Activated naive CD8-positive, alpha-beta T cell treated with anti-CD3 and anti-CD28 coated beads, Interleukin-2, amount 50 U/mL, for 24 hours (primary cell): ENCODE measurements at regions not wholly inside any gene's neighbourhood (a gene's known extent, or its start where the extent isn't known, plus 50 kb on each side); places are given as distances from the start of the nearest gene placed in this dataset.
"Not testable (repeated sequence)": the region's sequence is repeated elsewhere in the genome, so short reads cannot be mapped to it uniquely, and the experiment has no call there.

Experiments
- ATAC-seq: fragments of 150-1000 bp; cut with Tn5 transposase; one replicate; pipeline ENCODE4 v1.10.0; 2021
- DNase-seq: peaks from one replicate; pipeline ENCODE4 v3.0.0; 2021
- H3K27ac Mint-ChIP-seq: one replicate; pipeline ENCODE4 v1.8.0; 2021; ENCODE audit warnings: mild to moderate bottlenecking, mixed read lengths
- H3K27me3 Mint-ChIP-seq: one replicate; pipeline ENCODE4 v1.8.0; 2021; ENCODE audit warnings: mixed read lengths
- H3K36me3 Mint-ChIP-seq: one replicate; pipeline ENCODE4 v1.8.0; 2021; ENCODE audit warnings: low read depth, mixed read lengths
- H3K4me1 Mint-ChIP-seq: one replicate; pipeline ENCODE4 v1.8.0; 2021; ENCODE audit warnings: mixed read lengths
- H3K4me3 Mint-ChIP-seq: one replicate; pipeline ENCODE4 v1.8.0; 2021; ENCODE audit warnings: mild to moderate bottlenecking, moderate library complexity, mixed read lengths
- H3K9me3 Mint-ChIP-seq: one replicate; pipeline ENCODE4 v1.8.0; 2021; ENCODE audit warnings: mixed read lengths

DNA sequence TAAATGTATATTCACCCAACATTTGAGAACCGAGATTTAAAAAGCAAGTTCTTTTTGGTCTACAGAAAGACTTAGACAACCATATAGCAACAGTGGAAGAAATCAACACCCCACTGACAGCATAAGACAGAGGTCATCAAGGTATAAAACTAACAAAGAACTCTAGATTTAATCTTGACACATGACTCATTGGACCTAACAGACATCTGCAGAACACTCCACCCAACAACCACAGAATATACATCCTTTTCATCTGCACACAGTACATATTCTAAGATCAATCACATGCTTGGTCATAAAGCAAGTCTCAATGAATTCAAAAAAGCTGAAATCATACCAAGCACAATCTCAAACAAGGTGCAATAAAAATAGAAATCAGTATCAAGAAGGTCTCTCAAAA is 65.8 kb downstream of the SPIN4 start:
- H3K36me3 Mint-ChIP-seq, result no peaks in the 10 kb centered on the region
- H3K27ac Mint-ChIP-seq, result no peak overlapping the region
- H3K9me3 Mint-ChIP-seq, result peaks cover 5% of the 10 kb centered on the region
- no peaks in the 10 kb centered on the region for H3K27me3 Mint-ChIP-seq
- H3K4me3 Mint-ChIP-seq, result no peak overlapping the region
- ATAC-seq (no peak), DNase-seq (no peak)
- no peaks in the 10 kb centered on the region for H3K4me1 Mint-ChIP-seq

DNA sequence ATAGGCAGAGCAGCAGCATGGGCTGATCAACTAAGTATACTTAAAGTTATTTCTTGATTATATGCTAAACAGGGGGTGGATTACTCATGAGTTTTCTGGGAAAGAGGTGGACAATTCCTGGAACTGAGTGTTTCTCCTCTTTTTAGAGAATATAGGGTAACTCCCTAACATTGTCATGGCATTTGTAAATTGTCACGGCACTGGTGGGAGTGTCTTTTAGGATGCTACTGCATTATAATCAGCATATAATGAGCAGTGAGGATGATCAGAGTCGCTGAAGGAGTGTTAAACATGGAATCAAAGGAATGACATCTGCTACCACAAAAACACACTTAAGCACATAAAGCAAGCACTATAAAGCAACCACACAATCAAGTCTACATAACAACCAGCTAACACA is 66.5 kb downstream of the SPIN4 start:
- Mint-ChIP-seq H3K36me3 (no peaks in the 10 kb centered on the region), H3K4me1 (no peaks in the 10 kb centered on the region), H3K4me3 (no peak overlapping the region), H3K27me3 (no peaks in the 10 kb centered on the region), H3K9me3 (peaks cover 4% of the 10 kb centered on the region), H3K27ac (no peak overlapping the region)
- DNase-seq (no peak), ATAC-seq (no peak)

DNA sequence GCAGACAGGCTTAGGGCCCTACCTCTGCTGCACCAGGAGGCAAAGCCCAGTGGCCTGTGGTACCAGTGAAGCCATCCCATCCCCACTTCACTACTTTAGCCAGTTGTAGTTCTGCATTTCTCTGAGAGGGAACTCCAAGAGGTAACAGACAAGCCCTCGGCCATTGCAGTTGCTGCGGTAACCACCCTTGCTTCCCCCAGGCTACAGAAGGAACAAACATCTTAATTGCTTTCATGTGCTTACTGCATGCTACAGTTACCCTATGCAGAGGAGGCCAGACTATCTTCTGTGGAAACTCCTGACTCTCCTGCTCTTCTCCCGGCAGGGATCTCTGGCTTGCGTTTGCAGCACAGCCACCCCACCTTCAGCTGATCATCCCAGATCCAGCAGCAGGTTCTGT is 67.8 kb downstream of the SPIN4 start:
- no peaks in the 10 kb centered on the region for H3K4me1 Mint-ChIP-seq
- H3K27ac Mint-ChIP-seq, result no peak overlapping the region
- no peak for DNase-seq
- no peaks in the 10 kb centered on the region for H3K27me3 Mint-ChIP-seq
- no peaks in the 10 kb centered on the region for H3K36me3 Mint-ChIP-seq
- ATAC-seq, result no peak
- H3K4me3 Mint-ChIP-seq, result no peak overlapping the region
- peaks cover 4% of the 10 kb centered on the region for H3K9me3 Mint-ChIP-seq

DNA sequence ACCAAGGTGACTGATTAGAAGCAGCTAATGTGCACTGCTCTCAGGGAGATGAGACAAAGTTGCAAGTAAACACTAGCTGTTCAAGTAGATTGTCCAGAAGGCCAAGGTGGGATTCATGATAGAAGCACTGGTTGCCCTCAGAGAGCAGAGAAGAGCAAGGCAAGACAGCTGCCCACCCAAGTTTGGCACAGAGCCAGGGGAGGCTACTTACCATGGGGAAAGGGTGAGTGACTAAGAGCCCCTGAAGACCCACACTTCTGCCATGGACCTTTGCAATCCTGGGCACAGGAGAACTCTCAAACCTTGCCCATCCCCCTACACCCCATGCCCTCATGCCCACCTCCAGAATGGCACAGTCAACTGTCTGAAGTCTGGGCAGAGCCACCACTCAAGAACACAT is 68.3 kb downstream of the SPIN4 start:
- peaks cover 4% of the 10 kb centered on the region for H3K9me3 Mint-ChIP-seq
- no peaks in the 10 kb centered on the region for H3K4me1 Mint-ChIP-seq
- no peaks in the 10 kb centered on the region for H3K36me3 Mint-ChIP-seq
- H3K27me3 Mint-ChIP-seq, result no peaks in the 10 kb centered on the region
- H3K27ac Mint-ChIP-seq, result no peak overlapping the region
- no peak overlapping the region for H3K4me3 Mint-ChIP-seq
- DNase-seq (no peak), ATAC-seq (no peak)

DNA sequence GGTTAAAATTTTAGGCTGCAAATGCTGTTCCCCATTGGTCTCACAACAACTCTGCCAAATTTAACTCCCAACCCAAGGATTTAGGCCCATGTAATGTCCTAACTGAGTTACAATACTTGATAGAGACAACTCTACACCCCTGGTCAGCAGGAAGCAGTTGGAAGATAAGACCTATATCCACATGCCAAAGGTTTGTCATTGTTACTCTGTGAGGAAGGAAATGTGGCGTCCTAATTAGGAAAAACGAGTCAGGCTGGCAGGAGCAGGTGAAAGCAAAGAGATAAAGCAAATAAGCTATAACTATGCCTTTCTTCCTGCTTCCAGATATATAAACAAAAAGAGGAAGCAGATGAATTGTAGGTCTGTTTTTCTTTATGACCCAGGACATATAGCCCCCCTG is 69.1 kb downstream of the SPIN4 start:
- Mint-ChIP-seq H3K4me1 (no peaks in the 10 kb centered on the region), H3K27ac (no peak overlapping the region), H3K4me3 (no peak overlapping the region), H3K36me3 (no peaks in the 10 kb centered on the region), H3K9me3 (peaks cover 4% of the 10 kb centered on the region), H3K27me3 (no peaks in the 10 kb centered on the region)
- no peak for DNase-seq
- no peak for ATAC-seq

DNA sequence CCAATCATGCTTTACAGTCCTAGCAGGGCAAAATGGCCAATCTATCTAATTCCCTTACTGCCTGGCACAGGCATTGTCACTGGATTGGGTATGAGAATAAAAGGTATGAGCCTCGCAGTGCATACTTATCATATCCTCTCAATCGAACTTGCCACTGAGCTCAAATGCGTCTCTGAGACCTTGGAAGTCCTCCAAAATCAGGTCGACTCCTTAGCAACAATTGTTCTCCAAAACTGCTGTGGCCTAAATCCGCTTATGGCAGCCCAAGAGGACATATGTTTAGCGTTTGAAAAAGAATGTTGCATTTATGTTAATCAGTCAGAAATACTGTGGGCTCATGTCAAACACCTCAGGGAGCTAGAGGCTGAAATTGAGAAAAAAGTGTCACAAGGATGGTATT is 69.7 kb downstream of the SPIN4 start:
- Mint-ChIP-seq H3K27me3 (no peaks in the 10 kb centered on the region), H3K4me3 (no peak overlapping the region), H3K9me3 (peaks cover 4% of the 10 kb centered on the region), H3K27ac (no peak overlapping the region), H3K4me1 (no peaks in the 10 kb centered on the region), H3K36me3 (no peaks in the 10 kb centered on the region)
- no peak for ATAC-seq
- DNase-seq, result no peak

DNA sequence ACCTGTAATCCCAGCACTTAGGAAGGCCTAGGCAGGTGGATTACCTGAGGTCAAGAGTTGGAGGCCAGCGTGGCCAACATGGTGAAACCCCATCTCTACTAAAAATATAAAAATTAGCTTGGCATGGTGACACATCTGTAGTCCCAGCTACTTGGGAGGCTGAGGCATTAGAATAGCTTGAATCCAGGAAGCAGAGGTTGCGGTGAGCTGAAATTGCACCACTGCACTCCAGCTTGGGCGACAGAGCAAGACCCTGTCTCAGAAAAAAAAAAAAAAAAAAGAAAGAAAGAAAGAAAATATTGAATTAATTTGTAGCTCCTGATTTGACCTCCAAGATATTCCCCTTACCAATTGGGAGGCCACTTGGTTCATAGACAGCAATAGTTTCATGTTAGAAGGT is 73.7 kb downstream of the SPIN4 start:
- not testable (repeated sequence) for H3K27me3 Mint-ChIP-seq, H3K4me1 Mint-ChIP-seq, ATAC-seq, H3K9me3 Mint-ChIP-seq, H3K4me3 Mint-ChIP-seq, H3K27ac Mint-ChIP-seq, DNase-seq, H3K36me3 Mint-ChIP-seq

DNA sequence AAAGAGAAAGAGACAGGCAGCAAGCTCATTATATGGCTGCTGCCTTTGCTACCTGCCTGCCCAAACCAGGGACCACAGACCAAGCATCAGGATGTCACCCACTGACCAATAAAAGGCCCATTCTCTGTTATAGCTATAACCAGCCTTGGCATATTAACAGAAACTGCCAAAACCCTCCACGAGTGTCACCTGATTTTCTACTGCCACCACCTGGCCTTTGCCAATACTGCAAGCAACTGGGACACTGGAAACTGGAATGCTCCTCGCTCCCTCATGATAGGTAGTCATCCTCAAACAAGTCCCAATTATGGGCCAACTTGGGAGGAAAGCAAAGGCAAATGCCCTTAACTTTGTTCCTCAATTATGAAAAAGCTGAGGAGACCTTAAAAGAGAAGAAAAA is 76.0 kb downstream of the SPIN4 start:
- H3K4me3 Mint-ChIP-seq, result no peak overlapping the region
- H3K4me1 Mint-ChIP-seq, result no peaks in the 10 kb centered on the region
- DNase-seq (peak; percentile 6), ATAC-seq (no peak)
- no peaks in the 10 kb centered on the region for H3K36me3 Mint-ChIP-seq
- H3K9me3 Mint-ChIP-seq, result no peaks in the 10 kb centered on the region
- no peaks in the 10 kb centered on the region for H3K27me3 Mint-ChIP-seq
- no peak overlapping the region for H3K27ac Mint-ChIP-seq

DNA sequence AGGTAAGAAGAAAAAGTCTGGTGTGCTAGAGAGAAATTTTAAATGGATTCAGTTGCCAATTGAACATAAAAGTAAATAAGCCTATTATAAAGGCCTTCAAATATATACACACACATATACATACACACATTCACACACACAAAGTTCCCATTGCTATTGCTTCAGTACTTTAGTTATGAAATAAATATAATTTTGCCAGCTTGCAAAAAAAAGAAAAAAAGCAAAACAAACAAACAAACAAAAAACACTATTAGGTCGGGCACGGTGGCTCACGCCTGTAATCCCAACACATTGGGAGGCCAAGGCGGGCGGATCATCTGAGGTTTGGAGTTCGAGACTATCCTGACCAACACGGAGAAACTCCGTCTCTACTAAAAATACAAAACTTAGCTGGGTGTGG is 80.3 kb downstream of the SPIN4 start:
- ATAC-seq, result no peak

DNA sequence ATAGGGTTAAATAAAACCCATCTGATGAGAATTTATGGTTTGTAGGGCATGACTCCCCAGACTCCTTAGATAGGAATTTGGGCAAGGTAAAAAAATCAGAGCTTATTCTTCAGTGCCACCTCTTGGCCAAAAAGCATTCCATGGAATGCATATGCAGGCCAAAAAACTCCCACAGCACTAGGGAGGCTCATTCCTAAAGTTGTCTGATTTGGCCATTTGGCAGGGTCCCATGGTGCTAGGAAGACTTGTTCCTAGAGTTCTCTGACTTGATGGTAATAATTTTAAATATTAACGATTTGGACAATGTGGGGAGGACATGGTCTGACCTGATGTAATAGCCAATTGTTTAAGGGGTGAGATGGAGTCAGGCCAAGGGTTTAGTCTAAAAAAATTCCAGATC is 93.0 kb downstream of the SPIN4 start:
- ATAC-seq (no peak), DNase-seq (no peak)
- Mint-ChIP-seq H3K9me3 (no peaks in the 10 kb centered on the region), H3K36me3 (no peaks in the 10 kb centered on the region), H3K4me3 (no peak overlapping the region), H3K4me1 (no peaks in the 10 kb centered on the region), H3K27me3 (no peaks in the 10 kb centered on the region), H3K27ac (no peak overlapping the region)

More for the DNA sequence above, 80.3 kb downstream of the SPIN4 start:
- Mint-ChIP-seq H3K27me3 (no peaks in the 10 kb centered on the region), H3K4me1 (no peaks in the 10 kb centered on the region), H3K27ac (no peak overlapping the region), H3K4me3 (no peak overlapping the region), H3K36me3 (no peaks in the 10 kb centered on the region), H3K9me3 (no peaks in the 10 kb centered on the region)
- DNase-seq, result no peak

DNA sequence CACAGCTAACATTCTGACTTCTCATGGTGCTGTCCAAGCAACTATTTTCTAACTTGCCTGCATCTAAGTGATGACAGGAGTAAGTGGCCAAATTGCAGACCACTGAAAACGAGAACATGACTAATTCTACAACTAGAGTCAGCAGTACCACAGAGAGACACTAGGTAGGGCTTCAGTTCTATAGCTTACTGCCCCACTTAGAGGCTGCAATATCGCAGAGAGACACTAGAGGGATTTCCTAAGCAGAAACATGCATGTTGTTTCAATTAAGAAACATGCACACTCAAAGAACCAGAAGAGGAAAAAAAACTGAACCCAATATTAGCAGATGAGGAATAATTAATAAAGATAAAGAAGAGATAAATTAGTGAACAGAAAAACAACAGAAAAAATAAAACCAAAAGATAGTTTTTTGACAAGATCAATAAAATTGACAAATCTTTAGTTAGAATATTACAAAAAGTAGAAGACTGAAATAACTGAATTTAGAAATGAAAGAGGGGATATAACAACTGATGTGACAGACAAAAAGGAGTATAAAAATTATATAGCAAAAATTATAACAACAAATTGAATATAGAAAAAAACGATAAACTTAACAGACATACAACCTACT is 100.8 kb downstream of the SPIN4 start:
- H3K4me3 Mint-ChIP-seq, result no peak overlapping the region
- H3K9me3 Mint-ChIP-seq, result no peaks in the 10 kb centered on the region
- no peaks in the 10 kb centered on the region for H3K4me1 Mint-ChIP-seq
- no peaks in the 10 kb centered on the region for H3K36me3 Mint-ChIP-seq
- H3K27me3 Mint-ChIP-seq, result no peaks in the 10 kb centered on the region
- DNase-seq (peak; percentile 16), ATAC-seq (peak; percentile 54)
- H3K27ac Mint-ChIP-seq, result no peak overlapping the region

DNA sequence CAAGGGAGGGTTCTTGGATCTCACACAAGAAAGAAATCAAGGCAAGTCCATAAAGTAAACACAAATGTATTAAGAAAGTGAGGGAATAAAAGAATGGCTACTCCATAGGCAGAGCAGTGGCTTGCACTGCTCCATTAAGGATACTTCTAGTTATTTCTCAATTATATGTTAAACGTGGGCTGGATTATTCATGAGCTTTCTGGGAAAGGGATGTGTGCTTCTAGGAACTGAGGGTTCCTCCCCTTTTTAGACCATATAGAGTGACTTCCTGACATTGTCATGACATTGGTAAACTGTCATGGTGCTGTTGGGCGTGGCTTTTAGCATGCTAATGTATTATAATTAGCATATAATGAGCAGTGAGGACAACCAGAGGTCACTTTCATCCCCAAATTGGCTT is 108.4 kb downstream of the SPIN4 start:
- not testable (repeated sequence) for ATAC-seq, H3K27ac Mint-ChIP-seq, H3K36me3 Mint-ChIP-seq, DNase-seq, H3K4me1 Mint-ChIP-seq, H3K9me3 Mint-ChIP-seq, H3K4me3 Mint-ChIP-seq, H3K27me3 Mint-ChIP-seq

DNA sequence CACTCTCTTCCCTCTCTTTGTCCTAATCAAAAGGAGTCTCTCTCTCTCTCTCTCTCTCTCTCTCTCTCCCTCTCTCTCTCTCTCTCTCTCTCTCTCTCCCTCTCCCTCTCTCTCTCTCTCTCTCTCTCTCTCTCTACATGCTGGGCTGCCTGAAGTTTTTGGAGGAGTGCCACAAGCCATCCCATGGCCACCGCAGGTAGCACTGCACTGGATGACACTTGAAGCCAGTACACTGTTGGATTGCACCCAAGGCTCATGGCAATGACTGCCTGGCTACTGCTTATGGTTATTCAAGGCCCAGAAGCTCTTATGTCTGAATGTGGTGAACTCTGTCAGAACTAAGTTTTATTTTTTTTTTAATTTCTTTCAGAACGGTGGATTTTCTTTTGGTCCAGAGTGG is 115.2 kb downstream of the SPIN4 start:
- ATAC-seq, H3K27me3 Mint-ChIP-seq, H3K9me3 Mint-ChIP-seq, H3K4me3 Mint-ChIP-seq, H3K4me1 Mint-ChIP-seq, H3K36me3 Mint-ChIP-seq, H3K27ac Mint-ChIP-seq, DNase-seq: not testable (repeated sequence)

DNA sequence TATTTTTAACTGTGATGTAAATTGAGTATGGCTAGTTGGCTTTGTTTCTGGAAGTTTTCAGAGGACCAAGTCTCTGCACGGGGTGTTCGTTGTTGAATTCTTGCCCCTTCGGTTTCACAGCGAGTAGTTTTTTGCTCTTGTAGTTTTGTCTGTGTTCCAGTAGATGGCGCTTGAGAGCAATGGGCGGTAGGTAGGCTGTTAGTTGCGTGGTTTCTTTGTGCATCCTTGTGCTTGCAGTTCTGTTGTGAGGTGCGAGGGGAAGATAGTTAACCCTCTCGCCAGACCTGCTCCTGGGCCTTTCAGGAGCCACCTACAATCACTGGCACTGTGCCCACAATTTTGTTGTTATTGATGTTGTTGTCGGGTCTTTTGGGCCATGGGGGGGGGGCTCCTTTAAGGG is 118.1 kb downstream of the SPIN4 start:
- not testable (repeated sequence) for H3K9me3 Mint-ChIP-seq, H3K4me3 Mint-ChIP-seq, H3K4me1 Mint-ChIP-seq, H3K36me3 Mint-ChIP-seq, ATAC-seq, H3K27ac Mint-ChIP-seq, H3K27me3 Mint-ChIP-seq, DNase-seq

DNA sequence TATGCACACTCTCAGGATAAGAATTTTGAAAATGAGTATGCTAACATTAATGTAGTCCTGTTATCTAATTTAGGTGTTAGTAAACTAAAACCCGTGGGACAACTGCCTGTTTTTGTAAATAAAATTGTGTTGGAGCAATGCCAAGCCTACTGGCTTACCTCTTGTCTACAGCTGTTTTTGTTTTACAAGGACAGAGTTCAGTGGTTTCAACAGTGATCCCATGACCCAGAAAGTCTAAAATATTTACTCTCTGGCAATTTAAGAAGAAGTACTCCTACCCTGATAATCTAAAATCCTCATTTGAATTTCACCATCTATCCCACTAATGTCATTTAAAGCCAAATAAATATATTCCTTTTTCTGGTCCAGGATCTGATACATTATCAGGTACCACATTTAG is 132.9 kb downstream of the SPIN4 start:
- DNase-seq, H3K27me3 Mint-ChIP-seq, H3K9me3 Mint-ChIP-seq, H3K27ac Mint-ChIP-seq, H3K4me3 Mint-ChIP-seq, H3K4me1 Mint-ChIP-seq, H3K36me3 Mint-ChIP-seq, ATAC-seq: not testable (repeated sequence)

DNA sequence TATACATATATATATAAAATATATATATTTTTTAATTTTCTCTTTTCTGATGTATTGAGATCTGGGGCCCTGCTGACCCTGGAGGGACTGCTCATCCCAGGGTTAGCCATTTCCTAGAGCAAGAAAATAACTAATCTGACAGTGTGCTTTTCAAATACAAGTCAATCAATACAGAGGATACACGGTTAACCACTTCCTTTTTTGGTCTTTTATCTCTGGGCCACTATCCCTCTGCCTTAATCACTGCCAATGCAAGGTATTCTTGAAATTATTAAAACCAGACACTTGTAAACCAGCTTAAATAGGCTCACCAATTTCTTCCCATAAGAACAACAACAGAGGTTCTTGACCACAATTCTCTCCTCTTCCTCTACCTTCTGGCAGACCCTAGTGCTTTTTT is 133.6 kb downstream of the SPIN4 start:
- not testable (repeated sequence) for ATAC-seq, H3K36me3 Mint-ChIP-seq, H3K27me3 Mint-ChIP-seq, H3K4me3 Mint-ChIP-seq, DNase-seq, H3K4me1 Mint-ChIP-seq, H3K9me3 Mint-ChIP-seq, H3K27ac Mint-ChIP-seq
